ENCODE measurements at regions not wholly inside any gene's neighbourhood (a gene's known extent, or its start where the extent isn't known, plus 50 kb on each side); places are given as distances from the start of the nearest gene placed in this dataset.

- TF ChIP-seq USF1 (IDR thresholded peaks at IDR 0.05) = no peak
- no peak for TF ChIP-seq REST (IDR thresholded peaks at IDR 0.05; ENCODE audit: low read depth)
- no peak for TF ChIP-seq ZBTB7A (IDR thresholded peaks at IDR 0.05; ENCODE audit: low read depth)
- TF ChIP-seq TAF1 (IDR thresholded peaks at IDR 0.05; ENCODE audit: low read depth) = no peak
- no peak for TF ChIP-seq FOXM1 (IDR thresholded peaks at IDR 0.05; ENCODE audit: borderline replicate concordance, low read depth)
- TF ChIP-seq CREB1 (IDR thresholded peaks at IDR 0.05; ENCODE audit: low read depth) = no peak
- TF ChIP-seq NFIC (IDR thresholded peaks at IDR 0.05) = no peak
- TF ChIP-seq MAX (IDR thresholded peaks at IDR 0.05) = no peak
- TF ChIP-seq CEBPB (IDR thresholded peaks at IDR 0.05) = no peak
- no peak for TF ChIP-seq EGR1 (IDR thresholded peaks at IDR 0.05)
- TF ChIP-seq TEAD4 (IDR thresholded peaks at IDR 0.05) = no peak
- TF ChIP-seq YY1 (IDR thresholded peaks at IDR 0.05; ENCODE audit: low read depth) = no peak
- no peak for TF ChIP-seq RAD21 (IDR thresholded peaks at IDR 0.05; ENCODE audit: low read depth)
- no peak for TF ChIP-seq EP300 (IDR thresholded peaks at IDR 0.05; ENCODE audit: borderline replicate concordance)
- no peak for TF ChIP-seq TCF12 (IDR thresholded peaks at IDR 0.05; ENCODE audit: low read depth)
These were observed 640.6 kb upstream of the NRP1 start for GRCh38 chr10:33974976-33975478.

- no peak for TF ChIP-seq EP300 (IDR thresholded peaks at IDR 0.05; ENCODE audit: borderline replicate concordance)
- TF ChIP-seq MAX (IDR thresholded peaks at IDR 0.05) = no peak
- TF ChIP-seq CREB1 (IDR thresholded peaks at IDR 0.05; ENCODE audit: low read depth) = no peak
- no peak for TF ChIP-seq TCF12 (IDR thresholded peaks at IDR 0.05; ENCODE audit: low read depth)
- TF ChIP-seq RAD21 (IDR thresholded peaks at IDR 0.05; ENCODE audit: low read depth) = no peak
- TF ChIP-seq EGR1 (IDR thresholded peaks at IDR 0.05) = no peak
- no peak for TF ChIP-seq NFIC (IDR thresholded peaks at IDR 0.05)
- no peak for TF ChIP-seq CEBPB (IDR thresholded peaks at IDR 0.05)
- no peak for TF ChIP-seq TAF1 (IDR thresholded peaks at IDR 0.05; ENCODE audit: low read depth)
- no peak for TF ChIP-seq YY1 (IDR thresholded peaks at IDR 0.05; ENCODE audit: low read depth)
- TF ChIP-seq REST (IDR thresholded peaks at IDR 0.05; ENCODE audit: low read depth) = no peak
- no peak for TF ChIP-seq TEAD4 (IDR thresholded peaks at IDR 0.05)
These were observed 634.5 kb upstream of the NRP1 start for GRCh38 chr10:33968983-33969382.

- TF ChIP-seq EGR1 (IDR thresholded peaks at IDR 0.05) = no peak
- no peak for TF ChIP-seq TEAD4 (IDR thresholded peaks at IDR 0.05)
- TF ChIP-seq MAX (IDR thresholded peaks at IDR 0.05) = no peak
- no peak for TF ChIP-seq YY1 (IDR thresholded peaks at IDR 0.05; ENCODE audit: low read depth)
- no peak for TF ChIP-seq ZBTB7A (IDR thresholded peaks at IDR 0.05; ENCODE audit: low read depth)
- no peak for TF ChIP-seq TCF12 (IDR thresholded peaks at IDR 0.05; ENCODE audit: low read depth)
These were observed 633.2 kb upstream of the NRP1 start for GRCh38 chr10:33967606-33968120.

- TF ChIP-seq TCF12 (IDR thresholded peaks at IDR 0.05; ENCODE audit: low read depth) (no peak), ZBTB7A (IDR thresholded peaks at IDR 0.05; ENCODE audit: low read depth) (no peak), CREB1 (IDR thresholded peaks at IDR 0.05; ENCODE audit: low read depth) (no peak), YY1 (IDR thresholded peaks at IDR 0.05; ENCODE audit: low read depth) (no peak), TEAD4 (IDR thresholded peaks at IDR 0.05) (no peak), EP300 (IDR thresholded peaks at IDR 0.05; ENCODE audit: borderline replicate concordance) (no peak), NFIC (IDR thresholded peaks at IDR 0.05) (no peak), EGR1 (IDR thresholded peaks at IDR 0.05) (no peak), REST (IDR thresholded peaks at IDR 0.05; ENCODE audit: low read depth) (no peak), RAD21 (IDR thresholded peaks at IDR 0.05; ENCODE audit: low read depth) (no peak), USF1 (IDR thresholded peaks at IDR 0.05) (no peak), CEBPB (IDR thresholded peaks at IDR 0.05) (no peak), MAX (IDR thresholded peaks at IDR 0.05) (no peak), FOXM1 (IDR thresholded peaks at IDR 0.05; ENCODE audit: borderline replicate concordance, low read depth) (no peak), TAF1 (IDR thresholded peaks at IDR 0.05; ENCODE audit: low read depth) (no peak)
These were observed 632.5 kb upstream of the NRP1 start for GRCh38 chr10:33966946-33967345.
